GM12874 (cell line): ENCODE measurements at regions not wholly inside any gene's neighbourhood (a gene's known extent, or its start where the extent isn't known, plus 50 kb on each side); places are given as distances from the start of the nearest gene placed in this dataset.

ENCODE experiments used
- TF ChIP-seq, protein P1 (sequence below): IDR thresholded peaks from 2 replicates; pipeline ENCODE4 v1.5.1; 2011; ENCODE audit warnings: low read depth, mild to moderate bottlenecking, control low read depth, low read length, moderate library complexity; ENCODE audit not compliant: insufficient read depth

DNA sequence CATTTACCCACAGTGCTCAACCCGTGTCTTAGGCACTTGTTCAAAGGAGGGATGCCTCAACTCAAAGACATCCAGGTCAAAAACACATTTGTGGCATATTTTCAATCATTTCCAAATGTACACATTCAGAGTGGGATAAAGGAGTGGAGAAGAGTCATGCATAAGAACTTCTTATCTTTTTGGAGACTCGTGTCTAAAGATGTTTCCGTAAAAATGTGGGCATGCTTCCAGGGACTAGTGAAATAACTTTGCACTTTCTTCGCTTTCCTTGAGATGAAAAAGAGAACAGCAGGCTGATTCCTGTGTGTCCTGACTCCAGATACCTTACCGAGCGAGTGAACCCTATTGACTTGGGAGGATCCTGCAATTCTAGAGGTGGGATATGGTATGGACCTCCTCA, 256.6 kb upstream of the KCNJ16 start:
- TF ChIP-seq, protein P1, sequence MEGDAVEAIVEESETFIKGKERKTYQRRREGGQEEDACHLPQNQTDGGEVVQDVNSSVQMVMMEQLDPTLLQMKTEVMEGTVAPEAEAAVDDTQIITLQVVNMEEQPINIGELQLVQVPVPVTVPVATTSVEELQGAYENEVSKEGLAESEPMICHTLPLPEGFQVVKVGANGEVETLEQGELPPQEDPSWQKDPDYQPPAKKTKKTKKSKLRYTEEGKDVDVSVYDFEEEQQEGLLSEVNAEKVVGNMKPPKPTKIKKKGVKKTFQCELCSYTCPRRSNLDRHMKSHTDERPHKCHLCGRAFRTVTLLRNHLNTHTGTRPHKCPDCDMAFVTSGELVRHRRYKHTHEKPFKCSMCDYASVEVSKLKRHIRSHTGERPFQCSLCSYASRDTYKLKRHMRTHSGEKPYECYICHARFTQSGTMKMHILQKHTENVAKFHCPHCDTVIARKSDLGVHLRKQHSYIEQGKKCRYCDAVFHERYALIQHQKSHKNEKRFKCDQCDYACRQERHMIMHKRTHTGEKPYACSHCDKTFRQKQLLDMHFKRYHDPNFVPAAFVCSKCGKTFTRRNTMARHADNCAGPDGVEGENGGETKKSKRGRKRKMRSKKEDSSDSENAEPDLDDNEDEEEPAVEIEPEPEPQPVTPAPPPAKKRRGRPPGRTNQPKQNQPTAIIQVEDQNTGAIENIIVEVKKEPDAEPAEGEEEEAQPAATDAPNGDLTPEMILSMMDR = no peak

DNA sequence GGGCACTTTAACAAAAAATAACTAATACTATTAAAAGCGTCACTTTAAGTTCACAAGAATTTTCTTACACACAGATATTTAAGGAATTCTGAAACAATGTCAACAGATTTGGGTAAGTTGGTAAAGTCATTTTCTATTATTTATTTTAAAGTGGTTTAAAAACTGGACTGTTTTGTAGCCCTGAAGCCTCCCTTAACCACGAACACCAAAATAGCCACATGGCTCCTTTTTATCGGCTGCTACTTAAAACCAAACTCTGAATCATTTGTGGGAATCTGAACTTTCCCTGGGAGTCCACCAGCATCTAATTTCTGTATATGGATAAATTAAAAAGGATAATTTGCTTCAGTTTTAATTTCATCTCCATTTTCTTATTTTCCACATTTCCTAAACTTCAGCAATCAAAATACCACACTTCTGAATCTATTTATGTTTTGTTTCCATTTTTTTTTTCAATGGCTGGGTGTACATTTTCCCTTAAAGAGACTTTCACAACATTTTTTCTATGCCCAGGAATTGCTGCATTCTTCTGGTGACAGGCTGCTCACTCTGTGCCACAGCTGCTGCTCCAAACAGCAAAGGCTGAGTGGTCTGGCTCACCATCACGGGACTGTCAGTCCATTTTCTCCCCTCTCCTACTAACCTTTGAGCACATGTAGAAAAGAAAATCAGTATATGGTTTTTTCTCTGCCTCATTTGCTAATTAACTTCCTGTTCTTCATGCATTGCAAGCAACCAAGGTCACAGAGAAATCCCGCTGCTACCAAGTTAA, 255.5 kb upstream of the KCNJ16 start:
- TF ChIP-seq, protein P1 = no peak

DNA sequence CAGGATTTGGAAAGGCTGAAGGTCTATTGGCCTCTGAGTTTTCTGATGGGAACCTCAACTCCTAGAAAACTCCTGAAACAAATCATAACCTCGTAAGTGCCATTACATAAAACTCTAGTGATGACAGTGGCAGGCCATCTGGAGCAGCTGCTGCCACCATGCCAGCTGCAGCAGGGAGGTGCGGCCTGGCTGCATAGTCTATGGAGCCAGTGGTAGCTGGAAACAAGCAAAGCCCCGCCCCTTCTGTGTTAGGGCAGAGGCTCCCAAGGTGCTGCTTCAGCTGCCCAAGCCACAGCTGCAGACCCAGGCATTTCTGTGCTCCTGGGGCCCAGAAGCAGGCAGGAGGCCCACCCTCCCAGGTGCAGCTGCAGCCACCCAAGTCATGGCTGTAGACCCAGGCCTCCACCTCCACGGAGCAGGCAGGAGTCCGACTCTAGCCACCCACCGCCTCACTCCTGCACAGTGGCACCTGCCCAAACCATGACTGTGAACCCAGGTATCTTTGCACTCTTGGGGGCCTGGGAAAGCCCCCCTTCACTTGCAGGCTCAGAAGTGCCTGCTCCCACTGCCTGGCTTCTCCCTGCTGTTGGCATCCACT, 254.1 kb upstream of the KCNJ16 start:
- TF ChIP-seq, protein P1 = no peak

DNA sequence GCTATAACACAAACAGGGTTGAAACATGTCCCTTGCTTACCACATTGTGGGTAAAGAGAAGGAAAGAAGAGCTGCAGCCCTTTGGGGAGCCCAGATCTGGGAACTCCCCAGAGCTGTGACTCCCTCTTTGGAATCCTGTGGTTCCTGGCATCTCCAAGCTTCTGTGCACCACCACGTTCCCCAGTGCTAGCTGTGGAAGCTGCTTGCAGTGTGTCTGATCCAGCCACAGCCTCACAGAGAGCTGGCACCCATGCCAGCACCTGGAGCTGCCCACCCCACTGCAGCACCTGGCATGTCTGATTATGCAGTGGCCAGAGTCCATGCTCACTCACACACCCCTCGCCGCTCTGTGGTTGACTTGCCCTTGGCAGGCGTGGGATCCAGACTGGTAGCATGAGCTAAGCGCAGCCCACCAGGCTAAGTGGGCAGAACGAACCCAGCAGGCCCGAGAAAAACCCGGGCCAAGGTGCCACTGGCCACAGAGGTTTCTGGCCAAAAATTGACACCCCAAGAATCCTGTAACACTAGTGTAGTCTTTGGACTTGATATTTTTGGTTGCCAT, 252.6 kb upstream of the KCNJ16 start:
- TF ChIP-seq, protein P1 = no peak

DNA sequence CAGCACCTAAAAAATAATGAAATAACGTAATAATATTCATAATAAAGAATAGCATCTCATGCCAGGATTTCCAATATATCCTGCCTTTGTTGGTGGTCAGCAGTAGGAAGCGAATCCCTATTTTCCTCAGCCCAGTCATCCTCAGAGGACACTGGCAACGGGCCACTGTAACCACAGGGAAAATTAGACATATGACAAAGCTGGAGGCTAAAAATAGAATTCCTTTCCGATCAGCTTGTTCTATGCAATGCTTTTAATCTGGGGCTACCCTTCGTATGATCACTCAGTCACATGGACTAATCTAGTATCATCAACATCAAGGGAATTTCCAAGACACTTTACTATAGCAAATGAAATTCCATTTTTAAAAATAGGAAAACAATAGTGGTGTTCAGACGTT, 246.9 kb upstream of the KCNJ16 start:
- TF ChIP-seq, protein P1 = no peak

GRCh38 chr17:69834494-69834893, 240.5 kb upstream of the KCNJ16 start:
- TF ChIP-seq, protein P1 = no peak

GRCh38 chr17:69851736-69852135, 223.3 kb upstream of the KCNJ16 start:
- TF ChIP-seq, protein P1 = no peak
